Midbrain (tissue), 1 donor: ENCODE measurements at regions not wholly inside any gene's neighbourhood (a gene's known extent, or its start where the extent isn't known, plus 50 kb on each side); places are given as distances from the start of the nearest gene placed in this dataset.
A peak's percentile ranks its signal among the peaks of the same experiment; 100 is the strongest.
"Not testable (repeated sequence)": the region's sequence is repeated elsewhere in the genome, so short reads cannot be mapped to it uniquely, and the experiment has no call there.

Source experiments
- DNase-seq: peaks from one replicate; lab custom pipeline; 2025; lab: John Stamatoyannopoulos, UW

DNA sequence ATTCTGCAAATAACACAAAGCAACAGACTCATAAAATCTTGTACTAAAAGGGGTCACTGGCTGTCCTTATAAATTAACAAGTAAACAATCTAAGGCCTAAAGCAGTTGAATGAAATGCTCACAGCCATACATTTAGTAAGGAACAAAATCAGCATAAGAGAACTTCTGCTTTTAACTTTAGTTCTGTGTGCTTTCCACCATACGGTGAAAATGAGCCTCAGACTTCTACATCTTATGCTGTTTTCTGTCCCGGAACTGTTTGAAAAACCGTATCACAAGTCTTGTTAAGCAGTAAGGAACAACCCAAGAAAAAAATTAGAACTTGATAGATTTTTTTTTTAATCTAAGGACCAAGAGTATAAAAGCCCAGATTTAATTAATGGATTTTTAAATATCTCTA is 549.1 kb upstream of the MIR17HG start:
- DNase-seq, result no peak

- DNase-seq, result peak; percentile 37
These were observed 547.3 kb upstream of the MIR17HG start for GRCh38 chr13:90800082-90800746.

- no peak for DNase-seq
These were observed 545.9 kb upstream of the MIR17HG start for GRCh38 chr13:90801621-90802020.

DNA sequence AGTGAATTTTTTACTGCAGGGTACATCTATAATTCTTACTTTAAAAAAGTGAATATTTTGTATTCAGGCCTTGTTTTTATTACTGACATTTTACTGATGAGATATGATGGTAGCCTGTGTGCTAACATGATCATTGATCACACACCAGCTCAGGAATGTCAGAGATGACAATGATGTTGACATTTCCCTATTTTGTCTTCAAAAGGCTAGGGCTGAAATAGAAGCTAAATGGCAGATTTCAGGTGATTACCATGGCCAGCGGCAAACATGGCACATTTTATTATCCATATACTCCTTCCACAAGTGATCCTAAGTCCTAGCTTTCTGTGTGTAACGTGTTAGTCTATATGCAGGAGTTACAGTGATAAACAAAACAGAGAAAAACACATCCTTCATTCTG is 544.3 kb upstream of the MIR17HG start:
- no peak for DNase-seq

GRCh38 chr13:90806016-90806615 is 541.4 kb upstream of the MIR17HG start:
- DNase-seq, result no peak

DNA sequence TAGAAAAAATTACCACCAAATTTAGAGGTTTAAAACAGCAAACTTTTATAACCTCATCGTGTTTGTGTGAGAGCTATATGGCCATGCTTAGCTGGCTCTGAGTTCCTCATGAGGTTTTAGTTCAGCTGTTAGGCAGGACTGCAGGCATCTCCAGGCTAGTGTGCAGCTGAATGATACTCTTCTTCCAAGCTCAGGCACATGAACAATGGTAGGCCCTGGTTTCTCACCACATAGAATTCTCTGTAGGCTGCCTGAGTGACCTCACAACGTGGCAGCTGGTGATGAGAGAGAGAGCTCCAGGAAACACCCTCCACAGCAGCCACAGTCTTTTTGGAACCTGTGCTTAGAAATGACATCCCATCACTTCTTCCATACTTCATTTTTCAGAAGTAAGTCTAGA is 540.6 kb upstream of the MIR17HG start:
- DNase-seq, result no peak

- DNase-seq, result no peak
These were observed 538.6 kb upstream of the MIR17HG start for GRCh38 chr13:90808838-90809237.

- no peak for DNase-seq
These were observed 523.5 kb upstream of the MIR17HG start for GRCh38 chr13:90824032-90824431.

DNA sequence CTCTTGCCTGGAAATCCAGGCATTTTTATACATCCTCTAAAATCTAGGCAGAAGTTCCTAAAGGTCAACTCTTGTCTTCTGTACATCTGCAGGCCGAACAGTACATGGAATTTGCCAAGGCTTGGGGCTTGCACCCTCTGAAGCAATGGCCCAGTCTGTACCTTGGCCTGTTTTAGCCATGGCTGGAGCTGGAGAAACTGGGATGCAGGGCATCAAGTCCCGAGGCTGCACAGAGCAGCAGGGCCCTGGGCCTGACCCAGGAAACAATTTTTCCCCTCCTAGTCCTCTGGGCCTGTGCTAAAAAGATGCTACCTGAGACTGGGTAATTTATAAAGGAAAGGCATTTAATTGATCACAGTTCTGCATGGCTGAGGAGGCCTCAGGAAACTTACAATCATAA is 520.8 kb upstream of the MIR17HG start:
- no peak for DNase-seq

DNA sequence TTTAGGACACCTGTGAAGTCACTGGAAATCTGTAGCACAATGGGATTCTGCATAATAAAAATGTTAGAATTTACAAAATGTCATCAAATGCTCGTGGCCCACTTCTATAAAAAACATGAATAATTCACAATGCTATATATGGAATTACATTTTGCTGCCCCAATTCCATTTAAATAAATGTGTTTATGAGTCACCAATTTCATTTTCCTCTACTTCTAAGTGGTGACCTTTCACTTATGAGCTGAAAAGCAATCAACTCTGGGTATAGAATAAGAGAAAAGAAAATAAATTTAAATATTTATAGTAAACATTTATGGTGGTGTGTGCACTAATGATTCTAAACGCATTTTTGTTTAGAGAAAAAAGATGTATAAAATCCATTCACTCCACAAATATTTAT is 516.7 kb upstream of the MIR17HG start:
- no peak for DNase-seq

- DNase-seq, result no peak
These were observed 513.5 kb upstream of the MIR17HG start for GRCh38 chr13:90833951-90834350.

- DNase-seq, result no peak
These were observed 512.8 kb upstream of the MIR17HG start for GRCh38 chr13:90834700-90835099.

DNA sequence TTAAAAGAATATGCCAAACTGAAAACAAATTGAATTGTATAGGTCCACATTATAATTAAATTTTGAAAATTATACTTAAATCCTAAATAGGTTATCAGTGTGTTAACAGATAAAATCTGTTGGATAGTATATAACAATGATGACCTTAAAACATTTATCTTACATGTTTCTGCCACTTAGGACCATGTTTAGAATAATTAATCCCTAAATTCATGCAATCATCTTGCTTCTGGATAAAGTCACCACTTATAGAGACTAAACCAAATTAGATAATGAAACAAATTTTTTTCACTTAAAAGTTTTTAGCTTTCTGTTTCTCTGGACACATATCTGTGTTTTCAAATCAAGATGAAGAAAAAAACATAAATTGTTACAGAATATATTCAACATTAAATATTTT is 511.7 kb upstream of the MIR17HG start:
- DNase-seq, result no peak

DNA sequence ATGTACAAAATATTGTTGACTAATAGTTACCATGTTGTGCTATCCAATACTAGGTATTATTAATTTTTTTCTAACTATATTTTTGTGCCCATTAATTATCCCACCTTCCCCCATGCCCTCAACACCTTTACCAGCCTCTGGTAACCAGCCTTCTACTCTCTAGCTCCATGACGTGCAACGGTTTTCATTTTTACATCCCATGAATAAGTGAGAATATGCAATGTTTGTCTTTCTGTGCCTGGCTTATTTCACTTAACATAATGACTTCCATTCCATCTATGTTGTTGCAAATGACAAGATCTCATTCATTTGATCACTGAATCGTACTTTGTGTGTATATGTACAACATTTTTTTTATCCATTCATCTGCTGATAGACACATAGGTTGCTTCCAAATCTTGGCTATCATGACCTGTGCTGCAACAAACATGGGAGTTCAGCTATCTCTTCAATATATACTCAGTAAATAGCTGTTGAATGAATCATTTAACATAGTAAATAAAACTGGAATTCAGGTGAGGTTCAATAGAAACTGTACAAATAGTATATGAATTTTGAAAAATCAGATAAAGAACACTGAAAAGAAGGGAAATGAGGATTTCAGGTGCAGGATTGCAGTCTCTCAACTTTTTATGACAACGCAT is 509.0 kb upstream of the MIR17HG start:
- DNase-seq, result no peak

DNA sequence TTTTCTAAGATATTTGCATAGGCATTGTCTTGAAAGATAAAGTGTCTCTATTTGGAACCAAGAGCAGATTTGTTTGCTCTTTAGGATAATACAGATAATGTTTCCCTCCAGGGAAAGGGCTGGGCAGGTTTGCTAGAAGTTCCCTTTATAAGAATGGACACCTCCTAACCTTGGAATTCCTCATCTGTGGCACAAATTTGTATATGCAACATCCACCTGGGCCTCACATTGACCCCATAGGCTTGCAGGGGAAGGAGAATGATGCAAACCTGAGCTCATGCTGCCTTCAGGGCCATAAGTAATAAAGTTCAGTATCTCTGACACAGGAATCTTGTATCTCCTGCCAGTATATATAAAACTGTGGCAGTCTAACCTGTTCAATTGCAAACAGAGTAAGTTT is 508.4 kb upstream of the MIR17HG start:
- DNase-seq, result no peak

- no peak for DNase-seq
These were observed 500.6 kb upstream of the MIR17HG start for GRCh38 chr13:90846936-90847335.

DNA sequence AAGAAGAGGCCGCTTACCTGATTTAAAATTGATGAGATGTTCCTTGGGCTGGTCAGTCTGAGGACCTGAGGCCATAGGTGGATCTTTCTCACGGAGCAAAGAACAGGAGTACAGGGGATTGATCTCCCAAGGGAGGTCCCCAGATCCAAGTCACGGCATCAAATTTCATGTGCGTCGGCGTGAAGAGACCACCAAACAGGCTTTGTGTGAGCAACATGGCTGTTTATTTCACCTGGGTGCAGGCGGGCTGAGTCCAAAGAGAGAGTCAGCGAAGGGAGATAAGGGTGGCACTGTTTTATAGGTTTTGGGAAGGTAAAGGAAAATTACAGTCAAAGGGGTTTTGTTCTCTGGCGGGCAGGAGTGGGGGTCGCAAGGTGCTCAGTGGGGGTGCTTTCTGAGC is 493.8 kb upstream of the MIR17HG start:
- DNase-seq, result not testable (repeated sequence)

- DNase-seq, result no peak
These were observed 489.6 kb upstream of the MIR17HG start for GRCh38 chr13:90857921-90858320.

DNA sequence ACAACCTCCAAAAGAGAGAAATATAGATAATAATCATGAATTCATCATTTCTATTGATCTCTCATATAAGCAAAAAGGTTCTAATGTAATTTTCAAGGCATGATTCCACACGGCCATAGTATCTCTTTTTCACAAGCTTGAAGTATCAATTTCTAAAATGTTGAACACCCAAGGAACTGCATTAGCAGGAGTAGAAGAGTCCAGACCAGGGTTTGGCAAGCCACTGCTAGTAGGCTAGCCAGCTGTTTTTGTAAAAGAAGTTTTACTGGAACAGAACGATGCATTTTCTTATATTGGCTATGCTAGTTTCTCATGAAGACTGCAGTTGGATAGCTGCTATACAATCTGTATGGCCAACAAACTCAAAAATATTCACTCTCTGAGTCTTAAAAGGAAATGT is 481.5 kb upstream of the MIR17HG start:
- no peak for DNase-seq

GRCh38 chr13:90867336-90867683 is 480.2 kb upstream of the MIR17HG start:
- peak; percentile 54 for DNase-seq

- DNase-seq, result no peak
These were observed 479.1 kb upstream of the MIR17HG start for GRCh38 chr13:90868321-90868920.

GRCh38 chr13:90869580-90869979 is 477.9 kb upstream of the MIR17HG start:
- no peak for DNase-seq

DNA sequence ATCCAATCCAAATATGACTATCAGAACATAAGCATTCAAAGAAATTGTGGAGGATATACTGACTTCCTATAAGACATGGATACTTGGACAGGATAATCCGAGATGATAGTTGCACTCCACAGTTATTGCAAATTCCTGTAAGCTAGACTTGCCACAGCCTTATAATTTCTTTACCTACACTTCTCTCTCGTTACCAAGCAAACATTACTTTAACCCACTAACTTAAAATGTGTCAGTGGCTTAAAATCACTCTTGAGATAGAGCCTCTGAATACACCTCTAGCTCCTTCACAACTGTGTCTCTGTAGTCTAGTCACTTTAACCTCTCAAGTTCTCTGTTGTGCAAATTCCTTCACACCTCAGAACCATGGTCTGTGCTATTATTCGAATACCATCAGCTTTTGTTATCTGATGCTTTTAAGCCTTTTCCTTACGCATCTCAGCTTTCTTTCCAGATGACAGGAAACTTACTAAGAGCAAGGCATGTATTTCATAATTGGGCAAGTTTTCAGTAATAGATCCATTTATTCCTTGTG is 474.9 kb upstream of the MIR17HG start:
- no peak for DNase-seq
